ENCODE measurements at regions not wholly inside any gene's neighbourhood (a gene's known extent, or its start where the extent isn't known, plus 50 kb on each side); places are given as distances from the start of the nearest gene placed in this dataset.

GRCh38 chr6:22028403-22029090, 268.3 kb downstream of the PRL start:
- Histone ChIP-seq H3K4me1 (ENCODE audit: insufficient read depth, low read length, poor library complexity, severe bottlenecking) (peaks cover 63% of the 10 kb centered on the region), H2AFZ (ENCODE audit: low read length) (no peak overlapping the region)
- TF ChIP-seq CTCF (conservative IDR thresholded peaks at IDR 0.05; ENCODE audit: low read length), result no peak
- TF ChIP-seq EZH2phosphoT487 (IDR thresholded peaks at IDR 0.05; ENCODE audit: borderline replicate concordance), result no peak

GRCh38 chr6:22029171-22029570, 267.7 kb downstream of the PRL start:
- H3K4me3 ChIP-seq (ENCODE audit: low read length, poor library complexity, severe bottlenecking), result no peak overlapping the region
- H3K27me3 ChIP-seq (ENCODE audit: insufficient read depth, low read length, poor library complexity, severe bottlenecking), result no peaks in the 10 kb centered on the region
- H4K20me1 ChIP-seq (ENCODE audit: insufficient read depth, low read length, poor library complexity, severe bottlenecking), result no peaks in the 10 kb centered on the region
- peaks cover 52% of the 10 kb centered on the region for H3K36me3 ChIP-seq (ENCODE audit: insufficient read depth, low read length)
- peaks cover 64% of the 10 kb centered on the region for H3K79me2 ChIP-seq (ENCODE audit: insufficient read depth, low read length)
- H3K4me1 ChIP-seq (ENCODE audit: insufficient read depth, low read length, poor library complexity, severe bottlenecking), result peaks cover 57% of the 10 kb centered on the region
- H3K4me2 ChIP-seq (ENCODE audit: low read depth, low read length, poor library complexity, severe bottlenecking), result peak overlapping the region; percentile 49
- peaks cover 23% of the 10 kb centered on the region for H3F3A ChIP-seq (ENCODE audit: low read depth)
- peak overlapping the region; percentile 24 for H3K9ac ChIP-seq (ENCODE audit: low read depth, low read length, poor library complexity, severe bottlenecking)
- no peak for TF ChIP-seq EZH2phosphoT487 (IDR thresholded peaks at IDR 0.05; ENCODE audit: borderline replicate concordance)
- TF ChIP-seq CTCF (conservative IDR thresholded peaks at IDR 0.05; ENCODE audit: low read length), result no peak
- no peaks in the 10 kb centered on the region for H3K9me3 ChIP-seq (ENCODE audit: insufficient read depth, low read depth, low read length)
- H2AFZ ChIP-seq (ENCODE audit: low read length), result no peak overlapping the region
- H3K9me2 ChIP-seq (replicated peaks; ENCODE audit: low read depth, low read length), result no peaks in the 10 kb centered on the region

More at GRCh38 chr6:22028403-22029090, 268.3 kb downstream of the PRL start:
- Histone ChIP-seq H3K4me3 (ENCODE audit: low read length, poor library complexity, severe bottlenecking) (peak overlapping the region; percentile 13), H3K79me2 (ENCODE audit: insufficient read depth, low read length) (peaks cover 58% of the 10 kb centered on the region), H3K27me3 (ENCODE audit: insufficient read depth, low read length, poor library complexity, severe bottlenecking) (no peaks in the 10 kb centered on the region), H4K20me1 (ENCODE audit: insufficient read depth, low read length, poor library complexity, severe bottlenecking) (no peaks in the 10 kb centered on the region), H3K9ac (ENCODE audit: low read depth, low read length, poor library complexity, severe bottlenecking) (peak overlapping the region; percentile 24), H3K36me3 (ENCODE audit: insufficient read depth, low read length) (peaks cover 46% of the 10 kb centered on the region), H3F3A (ENCODE audit: low read depth) (peaks cover 30% of the 10 kb centered on the region), H3K9me3 (ENCODE audit: insufficient read depth, low read depth, low read length) (no peaks in the 10 kb centered on the region), H3K9me2 (replicated peaks; ENCODE audit: low read depth, low read length) (no peaks in the 10 kb centered on the region), H3K4me2 (ENCODE audit: low read depth, low read length, poor library complexity, severe bottlenecking) (peak overlapping the region; percentile 49)

- H3K4me1 ChIP-seq (ENCODE audit: insufficient read depth, low read length, poor library complexity, severe bottlenecking), result peaks cover 51% of the 10 kb centered on the region
- peaks cover 81% of the 10 kb centered on the region for H3K79me2 ChIP-seq (ENCODE audit: insufficient read depth, low read length)
- no peak overlapping the region for H3K4me3 ChIP-seq (ENCODE audit: low read length, poor library complexity, severe bottlenecking)
- H3K9me3 ChIP-seq (ENCODE audit: insufficient read depth, low read depth, low read length), result no peaks in the 10 kb centered on the region
- H3K36me3 ChIP-seq (ENCODE audit: insufficient read depth, low read length), result peaks cover 67% of the 10 kb centered on the region
- no peak overlapping the region for H3K9ac ChIP-seq (ENCODE audit: low read depth, low read length, poor library complexity, severe bottlenecking)
- H3F3A ChIP-seq (ENCODE audit: low read depth), result peaks cover 8% of the 10 kb centered on the region
- H3K27me3 ChIP-seq (ENCODE audit: insufficient read depth, low read length, poor library complexity, severe bottlenecking), result no peaks in the 10 kb centered on the region
- H3K9me2 ChIP-seq (replicated peaks; ENCODE audit: low read depth, low read length), result no peaks in the 10 kb centered on the region
- no peak overlapping the region for H2AFZ ChIP-seq (ENCODE audit: low read length)
- no peak for TF ChIP-seq EZH2phosphoT487 (IDR thresholded peaks at IDR 0.05; ENCODE audit: borderline replicate concordance)
- TF ChIP-seq CTCF (conservative IDR thresholded peaks at IDR 0.05; ENCODE audit: low read length), result no peak
- no peaks in the 10 kb centered on the region for H4K20me1 ChIP-seq (ENCODE audit: insufficient read depth, low read length, poor library complexity, severe bottlenecking)
- H3K4me2 ChIP-seq (ENCODE audit: low read depth, low read length, poor library complexity, severe bottlenecking), result no peak overlapping the region
Observed at GRCh38 chr6:22030730-22031619, 265.9 kb downstream of the PRL start.

All from Loucy (cell line).